D341Med (cell line): ENCODE measurements at regions not wholly inside any gene's neighbourhood (a gene's known extent, or its start where the extent isn't known, plus 50 kb on each side); places are given as distances from the start of the nearest gene placed in this dataset.
A peak's percentile ranks its signal among the peaks of the same experiment; 100 is the strongest.

Experiments
- DNase-seq: peaks from one replicate; pipeline ENCODE4 v3.0.0; 2012; ENCODE audit warnings: low spot score

GRCh38 chr2:126774761-126775160, 118.8 kb downstream of the GYPC start:
- DNase-seq, result no peak

GRCh38 chr2:126775300-126775985, 119.5 kb downstream of the GYPC start:
- DNase-seq, result no peak

- no peak for DNase-seq
These were observed 120.3 kb downstream of the GYPC start for GRCh38 chr2:126776255-126776654.

- DNase-seq, result peak; percentile 83
These were observed 121.0 kb downstream of the GYPC start for GRCh38 chr2:126776692-126777619.

GRCh38 chr2:126777620-126777978, 121.1 kb upstream of the TEX51 start:
- no peak for DNase-seq

- no peak for DNase-seq
These were observed 119.9 kb upstream of the TEX51 start for GRCh38 chr2:126778561-126779501.

- DNase-seq, result no peak
These were observed 117.5 kb upstream of the TEX51 start for GRCh38 chr2:126781206-126781605.

GRCh38 chr2:126781806-126782205, 116.9 kb upstream of the TEX51 start:
- DNase-seq, result no peak

- no peak for DNase-seq
These were observed 116.0 kb upstream of the TEX51 start for GRCh38 chr2:126782648-126783047.

- no peak for DNase-seq
These were observed 115.3 kb upstream of the TEX51 start for GRCh38 chr2:126783341-126783740.

GRCh38 chr2:126784045-126784444, 114.6 kb upstream of the TEX51 start:
- no peak for DNase-seq

GRCh38 chr2:126784621-126785020, 114.1 kb upstream of the TEX51 start:
- DNase-seq, result no peak

GRCh38 chr2:126785236-126785635, 113.5 kb upstream of the TEX51 start:
- DNase-seq, result no peak

- DNase-seq, result no peak
These were observed 112.8 kb upstream of the TEX51 start for GRCh38 chr2:126785862-126786261.

- DNase-seq, result no peak
These were observed 111.9 kb upstream of the TEX51 start for GRCh38 chr2:126786765-126787164.

- DNase-seq, result no peak
These were observed 111.4 kb upstream of the TEX51 start for GRCh38 chr2:126787289-126787688.

- DNase-seq, result no peak
These were observed 110.6 kb upstream of the TEX51 start for GRCh38 chr2:126788113-126788512.

GRCh38 chr2:126788652-126789051, 110.0 kb upstream of the TEX51 start:
- DNase-seq, result no peak

GRCh38 chr2:126790987-126791780, 107.5 kb upstream of the TEX51 start:
- DNase-seq, result no peak

- no peak for DNase-seq
These were observed 106.5 kb upstream of the TEX51 start for GRCh38 chr2:126792186-126792585.

- DNase-seq, result no peak
These were observed 105.7 kb upstream of the TEX51 start for GRCh38 chr2:126792993-126793392.
